ENCODE measurements at regions not wholly inside any gene's neighbourhood (a gene's known extent, or its start where the extent isn't known, plus 50 kb on each side); places are given as distances from the start of the nearest gene placed in this dataset.

GRCh38 chr6:1054653-1055014 is 257.3 kb upstream of the FOXQ1 start:
- DNase-seq, result no peak

GRCh38 chr6:1053586-1053985 is 258.3 kb upstream of the FOXQ1 start:
- no peak for DNase-seq

- no peak for DNase-seq
Measured at GRCh38 chr6:1052262-1052661, 259.6 kb upstream of the FOXQ1 start.

GRCh38 chr6:1049900-1050299 is 262.0 kb upstream of the FOXQ1 start:
- no peak for DNase-seq

- no peak for DNase-seq
Measured at GRCh38 chr6:1049170-1049569, 262.7 kb upstream of the FOXQ1 start.

- no peak for DNase-seq
Measured at GRCh38 chr6:1047981-1048541, 263.8 kb upstream of the FOXQ1 start.

- no peak for DNase-seq
Measured at GRCh38 chr6:1045239-1045638, 266.7 kb upstream of the FOXQ1 start.

- no peak for DNase-seq
Measured at GRCh38 chr6:1044040-1044836, 267.7 kb upstream of the FOXQ1 start.

- no peak for DNase-seq
Measured at GRCh38 chr6:1043458-1043836, 268.5 kb upstream of the FOXQ1 start.

GRCh38 chr6:1042583-1043457 is 269.1 kb upstream of the FOXQ1 start:
- no peak for DNase-seq

GRCh38 chr6:1040393-1040792 is 271.5 kb upstream of the FOXQ1 start:
- no peak for DNase-seq

- DNase-seq, result no peak
Measured at GRCh38 chr6:1039746-1040145, 272.2 kb upstream of the FOXQ1 start.

GRCh38 chr6:1039191-1039590 is 272.7 kb upstream of the FOXQ1 start:
- DNase-seq, result no peak

- DNase-seq, result no peak
Measured at GRCh38 chr6:1037430-1038202, 274.3 kb upstream of the FOXQ1 start.

- no peak for DNase-seq
Measured at GRCh38 chr6:1035401-1035800, 276.5 kb upstream of the FOXQ1 start.

GRCh38 chr6:1031720-1032119 is 280.2 kb upstream of the FOXQ1 start:
- no peak for DNase-seq

- DNase-seq, result no peak
Measured at GRCh38 chr6:1029141-1029540, 282.8 kb upstream of the FOXQ1 start.

- DNase-seq, result no peak
Measured at GRCh38 chr6:1028723-1029122, 283.2 kb upstream of the FOXQ1 start.

GRCh38 chr6:1027795-1028569 is 283.9 kb upstream of the FOXQ1 start:
- no peak for DNase-seq

- DNase-seq, result no peak
Measured at GRCh38 chr6:1027109-1027794, 284.6 kb upstream of the FOXQ1 start.

- DNase-seq, result no peak
Measured at GRCh38 chr6:1025821-1026220, 286.1 kb upstream of the FOXQ1 start.

GRCh38 chr6:1024587-1024986 is 287.3 kb upstream of the FOXQ1 start:
- DNase-seq, result no peak

Data from OCI-M1 (cell line).